GM12865 (cell line): ENCODE measurements at regions not wholly inside any gene's neighbourhood (a gene's known extent, or its start where the extent isn't known, plus 50 kb on each side); places are given as distances from the start of the nearest gene placed in this dataset.
A peak's percentile ranks its signal among the peaks of the same experiment; 100 is the strongest.

ENCODE experiments used
- DNase-seq: peaks from one replicate; pipeline ENCODE4 v3.0.0; 2010; ENCODE audit warnings: low read depth
- H3K4me3 ChIP-seq: 2 replicates; pipeline ENCODE4 v1.5.1; 2011; ENCODE audit warnings: mild to moderate bottlenecking, low read depth, low read length, control low read depth
- CTCF ChIP-seq: IDR thresholded peaks from 2 replicates; pipeline ENCODE4 v1.5.1; 2011; ENCODE audit warnings: low read length, control low read depth, low read depth, inconsistent platforms; ENCODE audit not compliant: insufficient read depth; ENCODE audit errors: missing control alignments

GRCh38 chr2:147396890-147397289 is 447.9 kb upstream of the ACVR2A start:
- no peak overlapping the region for H3K4me3 ChIP-seq
- no peak for TF ChIP-seq CTCF

GRCh38 chr2:147394179-147394790 is 450.5 kb upstream of the ACVR2A start:
- no peak overlapping the region for H3K4me3 ChIP-seq
- DNase-seq = no peak
- TF ChIP-seq CTCF = no peak

More at GRCh38 chr2:147396890-147397289, 447.9 kb upstream of the ACVR2A start:
- DNase-seq = no peak

GRCh38 chr2:147392180-147392579 is 452.6 kb upstream of the ACVR2A start:
- DNase-seq = no peak
- no peak overlapping the region for H3K4me3 ChIP-seq
- no peak for TF ChIP-seq CTCF

GRCh38 chr2:147390475-147390874 is 454.4 kb upstream of the ACVR2A start:
- no peak overlapping the region for H3K4me3 ChIP-seq
- no peak for TF ChIP-seq CTCF
- DNase-seq = no peak

- H3K4me3 ChIP-seq = no peak overlapping the region
- TF ChIP-seq CTCF = no peak
- no peak for DNase-seq
These were observed 455.6 kb upstream of the ACVR2A start for GRCh38 chr2:147389218-147389617.

- peak; percentile 18 for DNase-seq
- no peak for TF ChIP-seq CTCF
- H3K4me3 ChIP-seq = no peak overlapping the region
These were observed 456.6 kb upstream of the ACVR2A start for GRCh38 chr2:147388217-147388616.

- no peak for TF ChIP-seq CTCF
- DNase-seq = no peak
- no peak overlapping the region for H3K4me3 ChIP-seq
These were observed 458.5 kb upstream of the ACVR2A start for GRCh38 chr2:147386284-147386683.
